ENCODE measurements at regions not wholly inside any gene's neighbourhood (a gene's known extent, or its start where the extent isn't known, plus 50 kb on each side); places are given as distances from the start of the nearest gene placed in this dataset.

DNA sequence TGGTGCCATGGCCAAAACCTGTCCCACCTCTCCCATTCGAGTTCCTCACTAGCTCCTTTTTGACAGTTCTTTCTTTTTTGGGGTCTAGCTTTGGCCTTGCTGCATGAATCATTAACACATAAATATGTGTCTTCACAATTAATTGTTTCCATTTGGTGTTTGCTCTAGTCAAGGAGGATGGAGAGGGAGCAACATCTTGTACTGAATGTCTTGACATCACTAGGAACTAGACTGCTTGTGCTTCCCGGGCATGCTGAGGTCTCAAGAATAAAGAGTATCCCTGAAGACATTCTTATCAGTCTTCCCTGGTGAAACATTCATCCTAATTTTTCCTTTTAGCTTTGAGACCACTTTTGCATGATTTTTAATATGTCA lies 77.0 kb upstream of the ESR1 start (continued):
- TF ChIP-seq, protein P1, sequence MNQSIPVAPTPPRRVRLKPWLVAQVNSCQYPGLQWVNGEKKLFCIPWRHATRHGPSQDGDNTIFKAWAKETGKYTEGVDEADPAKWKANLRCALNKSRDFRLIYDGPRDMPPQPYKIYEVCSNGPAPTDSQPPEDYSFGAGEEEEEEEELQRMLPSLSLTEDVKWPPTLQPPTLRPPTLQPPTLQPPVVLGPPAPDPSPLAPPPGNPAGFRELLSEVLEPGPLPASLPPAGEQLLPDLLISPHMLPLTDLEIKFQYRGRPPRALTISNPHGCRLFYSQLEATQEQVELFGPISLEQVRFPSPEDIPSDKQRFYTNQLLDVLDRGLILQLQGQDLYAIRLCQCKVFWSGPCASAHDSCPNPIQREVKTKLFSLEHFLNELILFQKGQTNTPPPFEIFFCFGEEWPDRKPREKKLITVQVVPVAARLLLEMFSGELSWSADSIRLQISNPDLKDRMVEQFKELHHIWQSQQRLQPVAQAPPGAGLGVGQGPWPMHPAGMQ (IDR thresholded peaks at IDR 0.05; ENCODE audit: borderline replicate concordance) = no peak
- no peak for TF ChIP-seq POLR2AphosphoS5 (IDR thresholded peaks at IDR 0.05; ENCODE audit: low read length)
- TF ChIP-seq SMC3 (IDR thresholded peaks at IDR 0.05; ENCODE audit: borderline replicate concordance, low read length) = no peak

DNA sequence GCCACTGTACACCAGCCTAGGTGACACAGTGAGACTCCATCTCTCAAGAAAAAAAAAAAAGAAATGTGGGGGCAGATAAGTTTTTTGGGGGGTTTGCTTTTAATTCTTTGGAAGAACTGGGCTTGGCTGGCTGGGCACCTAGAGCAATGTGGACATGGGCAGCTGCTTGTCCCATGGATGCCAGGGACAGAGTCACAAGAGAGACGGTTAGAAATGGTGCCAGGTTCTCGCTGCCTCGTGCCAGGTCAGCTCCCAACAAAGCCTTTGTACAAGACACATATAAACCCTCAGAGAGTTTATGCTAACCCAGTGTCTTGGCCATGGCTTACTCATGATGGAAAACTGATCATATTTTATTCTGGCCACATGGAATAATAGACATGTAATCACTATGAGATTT lies 76.2 kb upstream of the ESR1 start:
- SMC1A ChIA-PET (ENCODE audit: uncharacterized antibody, unreplicated experiment) = interaction anchor here (0.8 to 2.2 kb wide), 5 partner anchors 9 to 566 kb away, joined by 3 to 7 read pairs (median 6); no protein-coding TSS in a partner anchor
- no peak overlapping the region for H3K4me2 ChIP-seq (ENCODE audit: control insufficient read depth, insufficient read depth)
- H3K36me3 ChIP-seq (ENCODE audit: control insufficient read depth in 2 of 2, insufficient read depth in 2 of 2, low read length in 1 of 2) = no peaks in the 10 kb centered on the region
- no peaks in the 10 kb centered on the region; the same call in 2 of the 3 replicates for H3K9me3 ChIP-seq (replicated peaks; ENCODE audit: control insufficient read depth, insufficient read depth, low read length)
- ATAC-seq (no peak), DNase-seq (ENCODE audit: low read depth, low spot score) (no peak), FAIRE-seq (no peak)
- in situ Hi-C loops (cut with MboI) = no loop called here
- H3K27ac ChIP-seq (ENCODE audit: control insufficient read depth, insufficient read depth) = no peak overlapping the region
- no peak overlapping the region for H3K9ac ChIP-seq (ENCODE audit: control insufficient read depth, insufficient read depth, low read length)
- H3K4me3 ChIP-seq = no peak overlapping the region
- no peaks in the 10 kb centered on the region for H4K20me1 ChIP-seq (ENCODE audit: control insufficient read depth, insufficient read depth)
- TF ChIP-seq, protein P2, sequence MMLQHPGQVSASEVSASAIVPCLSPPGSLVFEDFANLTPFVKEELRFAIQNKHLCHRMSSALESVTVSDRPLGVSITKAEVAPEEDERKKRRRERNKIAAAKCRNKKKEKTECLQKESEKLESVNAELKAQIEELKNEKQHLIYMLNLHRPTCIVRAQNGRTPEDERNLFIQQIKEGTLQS (IDR thresholded peaks at IDR 0.05; ENCODE audit: borderline replicate concordance, extremely low read depth, low read depth, low read length) = no peak
- TF ChIP-seq SIN3A (IDR thresholded peaks at IDR 0.05; ENCODE audit: low read depth, low read length) = no peak
- no peak for TF ChIP-seq ETV6 (conservative IDR thresholded peaks at IDR 0.05 in 1 of 2, IDR thresholded peaks at IDR 0.05 in 1 of 2; ENCODE audit: borderline replicate concordance in 1 of 2, low read depth in 1 of 2)
- TF ChIP-seq KAT2A (conservative IDR thresholded peaks at IDR 0.05; ENCODE audit: control insufficient read depth, low read depth, low read length) = no peak
- TF ChIP-seq CHD4 (IDR thresholded peaks at IDR 0.05) = no peak
- TF ChIP-seq CEBPB (IDR thresholded peaks at IDR 0.05; ENCODE audit: borderline replicate concordance in 1 of 2, low read depth in 2 of 2, low read length in 2 of 2) = no peak
- no peak for TF ChIP-seq WRNIP1 (IDR thresholded peaks at IDR 0.05; ENCODE audit: borderline replicate concordance, low read depth, low read length)
- TF ChIP-seq NR2F1 (conservative IDR thresholded peaks at IDR 0.05) = no peak
- TF ChIP-seq RUNX3 (IDR thresholded peaks at IDR 0.05; ENCODE audit: low read length) = no peak
- TF ChIP-seq, protein P3, sequence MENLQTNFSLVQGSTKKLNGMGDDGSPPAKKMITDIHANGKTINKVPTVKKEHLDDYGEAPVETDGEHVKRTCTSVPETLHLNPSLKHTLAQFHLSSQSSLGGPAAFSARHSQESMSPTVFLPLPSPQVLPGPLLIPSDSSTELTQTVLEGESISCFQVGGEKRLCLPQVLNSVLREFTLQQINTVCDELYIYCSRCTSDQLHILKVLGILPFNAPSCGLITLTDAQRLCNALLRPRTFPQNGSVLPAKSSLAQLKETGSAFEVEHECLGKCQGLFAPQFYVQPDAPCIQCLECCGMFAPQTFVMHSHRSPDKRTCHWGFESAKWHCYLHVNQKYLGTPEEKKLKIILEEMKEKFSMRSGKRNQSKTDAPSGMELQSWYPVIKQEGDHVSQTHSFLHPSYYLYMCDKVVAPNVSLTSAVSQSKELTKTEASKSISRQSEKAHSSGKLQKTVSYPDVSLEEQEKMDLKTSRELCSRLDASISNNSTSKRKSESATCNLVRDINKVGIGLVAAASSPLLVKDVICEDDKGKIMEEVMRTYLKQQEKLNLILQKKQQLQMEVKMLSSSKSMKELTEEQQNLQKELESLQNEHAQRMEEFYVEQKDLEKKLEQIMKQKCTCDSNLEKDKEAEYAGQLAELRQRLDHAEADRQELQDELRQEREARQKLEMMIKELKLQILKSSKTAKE (IDR thresholded peaks at IDR 0.05; ENCODE audit: low read depth, poor library complexity, severe bottlenecking) = no peak
- TF ChIP-seq RAD51 (IDR thresholded peaks at IDR 0.05) = no peak
- TF ChIP-seq, protein P4, sequence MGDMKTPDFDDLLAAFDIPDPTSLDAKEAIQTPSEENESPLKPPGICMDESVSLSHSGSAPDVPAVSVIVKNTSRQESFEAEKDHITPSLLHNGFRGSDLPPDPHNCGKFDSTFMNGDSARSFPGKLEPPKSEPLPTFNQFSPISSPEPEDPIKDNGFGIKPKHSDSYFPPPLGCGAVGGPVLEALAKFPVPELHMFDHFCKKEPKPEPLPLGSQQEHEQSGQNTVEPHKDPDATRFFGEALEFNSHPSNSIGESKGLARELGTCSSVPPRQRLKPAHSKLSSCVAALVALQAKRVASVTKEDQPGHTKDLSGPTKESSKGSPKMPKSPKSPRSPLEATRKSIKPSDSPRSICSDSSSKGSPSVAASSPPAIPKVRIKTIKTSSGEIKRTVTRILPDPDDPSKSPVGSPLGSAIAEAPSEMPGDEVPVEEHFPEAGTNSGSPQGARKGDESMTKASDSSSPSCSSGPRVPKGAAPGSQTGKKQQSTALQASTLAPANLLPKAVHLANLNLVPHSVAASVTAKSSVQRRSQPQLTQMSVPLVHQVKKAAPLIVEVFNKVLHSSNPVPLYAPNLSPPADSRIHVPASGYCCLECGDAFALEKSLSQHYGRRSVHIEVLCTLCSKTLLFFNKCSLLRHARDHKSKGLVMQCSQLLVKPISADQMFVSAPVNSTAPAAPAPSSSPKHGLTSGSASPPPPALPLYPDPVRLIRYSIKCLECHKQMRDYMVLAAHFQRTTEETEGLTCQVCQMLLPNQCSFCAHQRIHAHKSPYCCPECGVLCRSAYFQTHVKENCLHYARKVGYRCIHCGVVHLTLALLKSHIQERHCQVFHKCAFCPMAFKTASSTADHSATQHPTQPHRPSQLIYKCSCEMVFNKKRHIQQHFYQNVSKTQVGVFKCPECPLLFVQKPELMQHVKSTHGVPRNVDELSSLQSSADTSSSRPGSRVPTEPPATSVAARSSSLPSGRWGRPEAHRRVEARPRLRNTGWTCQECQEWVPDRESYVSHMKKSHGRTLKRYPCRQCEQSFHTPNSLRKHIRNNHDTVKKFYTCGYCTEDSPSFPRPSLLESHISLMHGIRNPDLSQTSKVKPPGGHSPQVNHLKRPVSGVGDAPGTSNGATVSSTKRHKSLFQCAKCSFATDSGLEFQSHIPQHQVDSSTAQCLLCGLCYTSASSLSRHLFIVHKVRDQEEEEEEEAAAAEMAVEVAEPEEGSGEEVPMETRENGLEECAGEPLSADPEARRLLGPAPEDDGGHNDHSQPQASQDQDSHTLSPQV (IDR thresholded peaks at IDR 0.05) = no peak
- TF ChIP-seq HDAC2 (IDR thresholded peaks at IDR 0.05) = no peak
- RAD21 ChIA-PET (ENCODE audit: unreplicated experiment) = no interaction called here
- H3K4me1 ChIP-seq (ENCODE audit: control insufficient read depth, insufficient read depth, low read length) = no peaks in the 10 kb centered on the region
- BruUV-seq (replicated peaks) = no TSS peak
- POLR2A ChIA-PET = no interaction called here
- WGBS (ENCODE audit: insufficient coverage, insufficient replicate concordance, low lambda C conversion rate, missing lambda C conversion rate) = 56% methylated on average over 3 of the region's 3 CpGs
- intact Hi-C loops (cut with micrococcal nuclease; ENCODE audit: unreplicated experiment) = no loop called here
- no peak overlapping the region for H2AFZ ChIP-seq (ENCODE audit: control insufficient read depth, low read depth, low read length)
- H3K27me3 ChIP-seq (replicated peaks in 1 of 2; ENCODE audit: control insufficient read depth in 2 of 2, insufficient read depth in 2 of 2, low read length in 1 of 2) = no peaks in the 10 kb centered on the region
- H3K79me2 ChIP-seq (ENCODE audit: control insufficient read depth, insufficient read depth, low read length) = no peaks in the 10 kb centered on the region
- CTCF ChIA-PET = interaction anchor here (1.2 to 1.9 kb wide), 4 partner anchors 8 to 41 kb away, joined by 4 to 10 read pairs (median 8); no protein-coding TSS in a partner anchor

Measured in GM12878 (cell line).